ENCODE measurements at regions not wholly inside any gene's neighbourhood (a gene's known extent, or its start where the extent isn't known, plus 50 kb on each side); places are given as distances from the start of the nearest gene placed in this dataset.

GRCh38 chr12:62170241-62170640, 90.0 kb upstream of the USP15 start:
- H3K9ac ChIP-seq (ENCODE audit: low read depth in 2 of 2, low read length in 2 of 2): no peak overlapping the region
- DNase-seq: no peak
- no peak for TF ChIP-seq CTCF (IDR thresholded peaks at IDR 0.05)
- no peaks in the 10 kb centered on the region for H3K4me1 ChIP-seq
- intact Hi-C loops (cut with DNase I): no loop called here
- no peaks in the 10 kb centered on the region for H3K36me3 ChIP-seq
- no peaks in the 10 kb centered on the region for H3K27me3 ChIP-seq
- no peaks in the 10 kb centered on the region for H3K9me3 ChIP-seq
- H3K27ac ChIP-seq: no peak overlapping the region
- no peak overlapping the region for H3K4me3 ChIP-seq

- Histone ChIP-seq H3K27me3 (peaks cover 25% of the 10 kb centered on the region), H3K9ac (ENCODE audit: low read depth in 2 of 2, low read length in 2 of 2) (no peak overlapping the region), H3K4me1 (peaks cover 10% of the 10 kb centered on the region), H3K27ac (no peak overlapping the region), H3K4me3 (peak overlapping the region; percentile 29), H3K36me3 (no peaks in the 10 kb centered on the region), H3K9me3 (no peaks in the 10 kb centered on the region)
- intact Hi-C loops (cut with DNase I): no loop called here
- TF ChIP-seq CTCF (IDR thresholded peaks at IDR 0.05): no peak
- DNase-seq: no peak
Observed at GRCh38 chr12:62190689-62191490, 69.3 kb upstream of the USP15 start.

- H3K9ac ChIP-seq (ENCODE audit: low read depth in 2 of 2, low read length in 2 of 2): peak overlapping the region in 1 of 2 donors; percentile 16
- DNase-seq: no peak
- no peaks in the 10 kb centered on the region for H3K9me3 ChIP-seq
- no peaks in the 10 kb centered on the region for H3K36me3 ChIP-seq
- no peak for TF ChIP-seq CTCF (IDR thresholded peaks at IDR 0.05)
- peaks cover 10% of the 10 kb centered on the region for H3K4me1 ChIP-seq
- peak overlapping the region; percentile 29 for H3K4me3 ChIP-seq
- intact Hi-C loops (cut with DNase I): no loop called here
- H3K27me3 ChIP-seq: peaks cover 25% of the 10 kb centered on the region
- H3K27ac ChIP-seq: no peak overlapping the region
Observed at GRCh38 chr12:62191491-62192179, 68.6 kb upstream of the USP15 start.

DNA sequence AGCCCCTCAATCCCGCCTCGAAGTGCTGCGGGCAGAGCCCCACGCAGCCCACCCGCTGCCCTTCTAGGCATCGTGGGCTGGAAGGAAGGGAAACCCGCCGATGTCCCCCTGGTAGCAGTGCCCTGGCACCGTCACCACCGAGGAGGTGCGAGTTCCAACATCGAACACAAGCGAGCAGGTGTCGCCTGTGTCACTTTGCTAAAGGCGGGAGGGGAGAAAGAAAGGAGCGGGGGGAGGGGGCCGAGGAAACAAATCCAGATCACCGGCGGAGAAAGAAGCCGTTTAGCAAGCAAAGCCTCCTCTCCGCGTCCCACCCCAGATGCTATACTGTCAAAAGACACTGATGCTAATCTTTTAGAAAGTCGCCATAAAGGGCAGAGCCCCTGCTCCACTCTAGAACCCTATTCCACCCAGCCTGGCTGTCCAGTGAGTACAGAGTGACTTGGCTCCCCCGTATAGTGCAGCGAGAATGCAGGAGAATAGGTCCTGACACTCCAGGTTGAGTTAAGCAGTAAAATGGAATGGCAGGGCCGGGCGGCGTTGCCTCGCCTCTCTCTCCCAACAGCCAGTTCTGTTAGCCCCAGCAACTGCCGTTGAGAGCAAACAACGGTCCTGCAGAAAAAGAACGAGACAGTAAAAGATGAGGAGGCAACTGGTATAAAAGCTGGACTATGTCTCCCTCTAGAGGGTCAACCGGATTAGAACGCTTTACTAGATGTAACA, 67.9 kb upstream of the USP15 start:
- peak; percentile 50 for TF ChIP-seq CTCF (IDR thresholded peaks at IDR 0.05)
- Histone ChIP-seq H3K4me1 (peaks cover 10% of the 10 kb centered on the region), H3K9me3 (no peaks in the 10 kb centered on the region), H3K36me3 (no peaks in the 10 kb centered on the region), H3K27ac (no peak overlapping the region), H3K27me3 (peaks cover 25% of the 10 kb centered on the region), H3K4me3 (peak overlapping the region; percentile 29), H3K9ac (ENCODE audit: low read depth in 2 of 2, low read length in 2 of 2) (peak overlapping the region in 1 of 2 donors; percentile 16)
- intact Hi-C loops (cut with DNase I): no loop called here
- peak; percentile 45 for DNase-seq

DNA sequence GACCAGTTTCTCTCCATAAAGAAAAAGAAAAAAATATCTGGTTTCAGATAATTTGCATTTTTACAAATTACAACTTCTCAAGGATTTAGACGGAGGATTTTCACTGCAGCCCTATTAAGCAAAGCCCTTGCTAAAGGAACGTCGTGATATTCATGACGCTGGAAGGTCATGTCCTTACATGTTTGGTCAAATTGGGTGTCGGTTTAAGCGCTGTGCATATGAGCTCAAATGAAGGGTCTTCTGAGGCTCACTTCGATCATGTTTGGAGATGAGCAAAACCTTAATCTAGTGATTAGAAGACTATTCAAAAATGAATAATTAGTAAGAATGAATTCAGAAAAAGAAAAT, 67.3 kb upstream of the USP15 start:
- no peak for DNase-seq
- Histone ChIP-seq H3K9ac (ENCODE audit: low read depth in 2 of 2, low read length in 2 of 2) (no peak overlapping the region), H3K36me3 (no peaks in the 10 kb centered on the region), H3K4me1 (peaks cover 10% of the 10 kb centered on the region), H3K27me3 (peaks cover 25% of the 10 kb centered on the region), H3K9me3 (no peaks in the 10 kb centered on the region), H3K4me3 (peak overlapping the region; percentile 29), H3K27ac (no peak overlapping the region)
- intact Hi-C loops (cut with DNase I): no loop called here
- no peak for TF ChIP-seq CTCF (IDR thresholded peaks at IDR 0.05)

Measured in colonic mucosa (tissue), 4 donors.